ENCODE measurements at regions not wholly inside any gene's neighbourhood (a gene's known extent, or its start where the extent isn't known, plus 50 kb on each side); places are given as distances from the start of the nearest gene placed in this dataset.

GRCh38 chr10:42972946-42973345 lies 103.9 kb upstream of the RET start:
- no peak overlapping the region for H3K27ac ChIP-seq
- H3K36me3 ChIP-seq, result no peaks in the 10 kb centered on the region
- H3K9me3 ChIP-seq, result no peaks in the 10 kb centered on the region
- DNase-seq, result no peak
- no peak for ATAC-seq
- intact Hi-C loops (cut with DNase I), result no loop called here
- H3K27me3 ChIP-seq (ENCODE audit: low read depth), result peaks cover 5% of the 10 kb centered on the region
- no peaks in the 10 kb centered on the region for H3K4me1 ChIP-seq
- no peak for TF ChIP-seq CTCF (IDR thresholded peaks at IDR 0.05)
- H3K4me3 ChIP-seq, result no peak overlapping the region

GRCh38 chr10:42973411-42973810 lies 103.5 kb upstream of the RET start:
- H3K4me1 ChIP-seq, result no peaks in the 10 kb centered on the region
- ATAC-seq (no peak), DNase-seq (no peak)
- no peak overlapping the region for H3K27ac ChIP-seq
- intact Hi-C loops (cut with DNase I), result no loop called here
- no peak overlapping the region for H3K4me3 ChIP-seq
- peaks cover 5% of the 10 kb centered on the region for H3K27me3 ChIP-seq (ENCODE audit: low read depth)
- H3K36me3 ChIP-seq, result no peaks in the 10 kb centered on the region
- TF ChIP-seq CTCF (IDR thresholded peaks at IDR 0.05), result no peak
- H3K9me3 ChIP-seq, result no peaks in the 10 kb centered on the region

GRCh38 chr10:42973870-42974692 lies 102.8 kb upstream of the RET start:
- H3K4me3 ChIP-seq, result no peak overlapping the region
- no peak for ATAC-seq
- no peaks in the 10 kb centered on the region for H3K36me3 ChIP-seq
- DNase-seq, result peak; percentile 37
- H3K27ac ChIP-seq, result no peak overlapping the region
- intact Hi-C loops (cut with DNase I), result no loop called here
- no peaks in the 10 kb centered on the region for H3K4me1 ChIP-seq
- peaks cover 5% of the 10 kb centered on the region for H3K27me3 ChIP-seq (ENCODE audit: low read depth)
- no peaks in the 10 kb centered on the region for H3K9me3 ChIP-seq
- TF ChIP-seq CTCF (IDR thresholded peaks at IDR 0.05), result no peak

- DNase-seq, result no peak
- Histone ChIP-seq H3K9me3 (no peaks in the 10 kb centered on the region), H3K4me3 (no peak overlapping the region), H3K36me3 (no peaks in the 10 kb centered on the region), H3K27me3 (ENCODE audit: low read depth) (peaks cover 5% of the 10 kb centered on the region), H3K4me1 (no peaks in the 10 kb centered on the region), H3K27ac (no peak overlapping the region)
- no peak for ATAC-seq
- TF ChIP-seq CTCF (IDR thresholded peaks at IDR 0.05), result no peak
- intact Hi-C loops (cut with DNase I), result no loop called here
Observed at GRCh38 chr10:42974693-42975002, 102.2 kb upstream of the RET start.

GRCh38 chr10:42975005-42975493 lies 101.8 kb upstream of the RET start:
- Histone ChIP-seq H3K36me3 (no peaks in the 10 kb centered on the region), H3K27ac (no peak overlapping the region), H3K4me1 (no peaks in the 10 kb centered on the region), H3K27me3 (ENCODE audit: low read depth) (peaks cover 5% of the 10 kb centered on the region), H3K9me3 (no peaks in the 10 kb centered on the region), H3K4me3 (no peak overlapping the region)
- intact Hi-C loops (cut with DNase I), result no loop called here
- DNase-seq, result peak; percentile 35
- no peak for TF ChIP-seq CTCF (IDR thresholded peaks at IDR 0.05)
- no peak for ATAC-seq

Measured in lower lobe of right lung (tissue), 2 donors.